HEK293 (cell line): ENCODE measurements at regions not wholly inside any gene's neighbourhood (a gene's known extent, or its start where the extent isn't known, plus 50 kb on each side); places are given as distances from the start of the nearest gene placed in this dataset.

Experiments
- MYNN ChIP-seq: fragments of 450-650 bp; formaldehyde crosslinking; IDR thresholded peaks from 2 replicates; pipeline ENCODE4 v1.5.1; 2016; ENCODE audit warnings: missing biosample characterization, missing genetic modification characterization, borderline replicate concordance
- TCF7L2 ChIP-seq: IDR thresholded peaks from 2 replicates; pipeline ENCODE4 v1.6.1; 2011; ENCODE audit warnings: low read depth, mild to moderate bottlenecking, inconsistent platforms, low read length, moderate library complexity, borderline replicate concordance
- WT1 ChIP-seq: fragments of 450-650 bp; formaldehyde crosslinking; IDR thresholded peaks from 2 replicates; pipeline ENCODE4 v1.5.1; 2016; ENCODE audit warnings: missing biosample characterization, missing genetic modification characterization
- ZNF112 ChIP-seq: fragments of 450-650 bp; formaldehyde crosslinking; IDR thresholded peaks from 2 replicates; pipeline ENCODE4 v1.5.0; 2017; ENCODE audit warnings: missing biosample characterization, missing genetic modification characterization
- ZNF274 ChIP-seq, 2 experiments: fragments of 200-500 bp in 1 of 2; fragments of 450-650 bp in 1 of 2; sonication (Bioruptor generic) in 1 of 2; formaldehyde crosslinking in 1 of 2; IDR thresholded peaks; 2 replicates each; pipeline versions ENCODE4 v1.5.1 to v1.6.1; 2014 to 2016; ENCODE audit warnings: borderline replicate concordance in 1 of 2, inconsistent platforms in 1 of 2, low read length in 1 of 2, missing biosample characterization in 1 of 2, missing genetic modification characterization in 1 of 2
- ZNF48 ChIP-seq: fragments of 450-650 bp; formaldehyde crosslinking; IDR thresholded peaks from 2 replicates; pipeline ENCODE4 v1.5.1; 2016; ENCODE audit warnings: missing biosample characterization, missing genetic modification characterization
- ZNF626 ChIP-seq: fragments of 450-650 bp; sonication (Bioruptor Pico); formaldehyde crosslinking; IDR thresholded peaks from 2 replicates; pipeline ENCODE4 v1.5.1; 2018; ENCODE audit warnings: missing biosample characterization, missing genetic modification characterization, inconsistent platforms
- ZNF785 ChIP-seq: fragments of 450-650 bp; formaldehyde crosslinking; IDR thresholded peaks from 2 replicates; pipeline ENCODE4 v1.5.1; 2016; ENCODE audit warnings: missing biosample characterization, missing genetic modification characterization
- ZSCAN16 ChIP-seq: fragments of 450-650 bp; formaldehyde crosslinking; IDR thresholded peaks from 2 replicates; pipeline ENCODE4 v1.5.1; 2016; ENCODE audit warnings: missing biosample characterization, missing genetic modification characterization
- ZSCAN30 ChIP-seq: fragments of 450-650 bp; IDR thresholded peaks from 2 replicates; pipeline ENCODE4 v1.5.1; 2018; ENCODE audit warnings: missing biosample characterization, mild to moderate bottlenecking, missing genetic modification characterization, moderate library complexity
- TF ChIP-seq, protein P1 (sequence below): fragments of 450-650 bp; formaldehyde crosslinking; IDR thresholded peaks from 2 replicates; pipeline ENCODE4 v1.5.1; 2016; ENCODE audit warnings: missing biosample characterization, missing genetic modification characterization
- TF ChIP-seq, protein P2 (sequence below): fragments of 450-650 bp; formaldehyde crosslinking; IDR thresholded peaks from 2 replicates; pipeline ENCODE4 v1.5.1; 2016; ENCODE audit warnings: missing biosample characterization, missing genetic modification characterization, low read depth
- TF ChIP-seq, protein P3 (sequence below): fragments of 450-650 bp; formaldehyde crosslinking; optimal IDR thresholded peaks from 2 replicates; pipeline ENCODE3; 2016; ENCODE audit warnings: missing biosample characterization, mild to moderate bottlenecking, missing genetic modification characterization
- TF ChIP-seq, protein P4 (sequence below): fragments of 450-650 bp; formaldehyde crosslinking; IDR thresholded peaks from 2 replicates; pipeline ENCODE4 v1.5.1; 2016; ENCODE audit warnings: missing biosample characterization, missing genetic modification characterization

DNA sequence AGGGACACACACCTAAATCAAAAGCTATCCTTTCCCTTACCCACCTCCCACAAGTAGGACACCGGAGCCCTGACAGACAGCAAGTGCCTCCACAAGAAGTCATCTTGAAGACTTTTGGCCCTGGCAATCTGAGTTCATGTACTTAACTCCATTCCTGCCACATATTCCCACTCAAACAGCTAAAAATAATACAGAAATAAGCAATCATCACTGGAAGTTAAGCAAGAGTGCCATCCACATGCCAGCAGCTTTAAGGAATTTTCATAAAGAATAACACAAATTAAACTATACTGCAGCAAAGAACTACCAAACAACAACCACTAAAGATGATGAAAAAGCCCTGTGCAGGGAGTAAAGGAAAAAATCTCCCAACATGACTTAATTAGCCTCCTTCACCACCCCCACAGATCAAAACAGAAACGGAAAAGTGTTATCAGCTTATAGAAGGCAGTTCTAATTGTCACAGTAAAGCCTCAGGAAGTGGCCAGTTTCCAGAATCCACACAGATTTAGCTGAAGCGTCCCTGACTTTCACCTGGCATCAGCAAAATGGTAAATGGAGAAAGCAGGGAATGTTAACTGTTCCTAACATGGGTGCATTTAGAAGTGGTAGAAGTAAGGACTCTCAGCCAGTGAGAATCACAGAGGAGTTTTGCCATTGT, 343.9 kb downstream of the TBC1D4 start:
- TF ChIP-seq, protein P1, sequence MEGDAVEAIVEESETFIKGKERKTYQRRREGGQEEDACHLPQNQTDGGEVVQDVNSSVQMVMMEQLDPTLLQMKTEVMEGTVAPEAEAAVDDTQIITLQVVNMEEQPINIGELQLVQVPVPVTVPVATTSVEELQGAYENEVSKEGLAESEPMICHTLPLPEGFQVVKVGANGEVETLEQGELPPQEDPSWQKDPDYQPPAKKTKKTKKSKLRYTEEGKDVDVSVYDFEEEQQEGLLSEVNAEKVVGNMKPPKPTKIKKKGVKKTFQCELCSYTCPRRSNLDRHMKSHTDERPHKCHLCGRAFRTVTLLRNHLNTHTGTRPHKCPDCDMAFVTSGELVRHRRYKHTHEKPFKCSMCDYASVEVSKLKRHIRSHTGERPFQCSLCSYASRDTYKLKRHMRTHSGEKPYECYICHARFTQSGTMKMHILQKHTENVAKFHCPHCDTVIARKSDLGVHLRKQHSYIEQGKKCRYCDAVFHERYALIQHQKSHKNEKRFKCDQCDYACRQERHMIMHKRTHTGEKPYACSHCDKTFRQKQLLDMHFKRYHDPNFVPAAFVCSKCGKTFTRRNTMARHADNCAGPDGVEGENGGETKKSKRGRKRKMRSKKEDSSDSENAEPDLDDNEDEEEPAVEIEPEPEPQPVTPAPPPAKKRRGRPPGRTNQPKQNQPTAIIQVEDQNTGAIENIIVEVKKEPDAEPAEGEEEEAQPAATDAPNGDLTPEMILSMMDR, result no peak
- TF ChIP-seq ZNF626 (tag by site-specific recombination) (no peak), MYNN (tag by site-specific recombination) (no peak), ZNF112 (tag by site-specific recombination) (no peak), ZNF274 (IDR thresholded peaks at IDR 0.05; ENCODE audit: low read length) (no peak), ZNF274 (tag by site-specific recombination; IDR thresholded peaks at IDR 0.05; ENCODE audit: borderline replicate concordance) (no peak), ZNF785 (tag by site-specific recombination) (no peak), ZSCAN16 (tag by site-specific recombination) (no peak), ZSCAN30 (tag by site-specific recombination) (no peak), ZNF48 (no peak), TCF7L2 (no peak), WT1 (tag by site-specific recombination) (no peak)
- TF ChIP-seq, protein P2, sequence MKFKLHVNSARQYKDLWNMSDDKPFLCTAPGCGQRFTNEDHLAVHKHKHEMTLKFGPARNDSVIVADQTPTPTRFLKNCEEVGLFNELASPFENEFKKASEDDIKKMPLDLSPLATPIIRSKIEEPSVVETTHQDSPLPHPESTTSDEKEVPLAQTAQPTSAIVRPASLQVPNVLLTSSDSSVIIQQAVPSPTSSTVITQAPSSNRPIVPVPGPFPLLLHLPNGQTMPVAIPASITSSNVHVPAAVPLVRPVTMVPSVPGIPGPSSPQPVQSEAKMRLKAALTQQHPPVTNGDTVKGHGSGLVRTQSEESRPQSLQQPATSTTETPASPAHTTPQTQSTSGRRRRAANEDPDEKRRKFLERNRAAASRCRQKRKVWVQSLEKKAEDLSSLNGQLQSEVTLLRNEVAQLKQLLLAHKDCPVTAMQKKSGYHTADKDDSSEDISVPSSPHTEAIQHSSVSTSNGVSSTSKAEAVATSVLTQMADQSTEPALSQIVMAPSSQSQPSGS, result no peak
- TF ChIP-seq, protein P3, sequence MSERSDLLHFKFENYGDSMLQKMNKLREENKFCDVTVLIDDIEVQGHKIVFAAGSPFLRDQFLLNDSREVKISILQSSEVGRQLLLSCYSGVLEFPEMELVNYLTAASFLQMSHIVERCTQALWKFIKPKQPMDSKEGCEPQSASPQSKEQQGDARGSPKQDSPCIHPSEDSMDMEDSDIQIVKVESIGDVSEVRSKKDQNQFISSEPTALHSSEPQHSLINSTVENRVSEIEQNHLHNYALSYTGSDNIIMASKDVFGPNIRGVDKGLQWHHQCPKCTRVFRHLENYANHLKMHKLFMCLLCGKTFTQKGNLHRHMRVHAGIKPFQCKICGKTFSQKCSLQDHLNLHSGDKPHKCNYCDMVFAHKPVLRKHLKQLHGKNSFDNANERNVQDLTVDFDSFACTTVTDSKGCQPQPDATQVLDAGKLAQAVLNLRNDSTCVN (tag by site-specific recombination), result no peak
- TF ChIP-seq, protein P4, sequence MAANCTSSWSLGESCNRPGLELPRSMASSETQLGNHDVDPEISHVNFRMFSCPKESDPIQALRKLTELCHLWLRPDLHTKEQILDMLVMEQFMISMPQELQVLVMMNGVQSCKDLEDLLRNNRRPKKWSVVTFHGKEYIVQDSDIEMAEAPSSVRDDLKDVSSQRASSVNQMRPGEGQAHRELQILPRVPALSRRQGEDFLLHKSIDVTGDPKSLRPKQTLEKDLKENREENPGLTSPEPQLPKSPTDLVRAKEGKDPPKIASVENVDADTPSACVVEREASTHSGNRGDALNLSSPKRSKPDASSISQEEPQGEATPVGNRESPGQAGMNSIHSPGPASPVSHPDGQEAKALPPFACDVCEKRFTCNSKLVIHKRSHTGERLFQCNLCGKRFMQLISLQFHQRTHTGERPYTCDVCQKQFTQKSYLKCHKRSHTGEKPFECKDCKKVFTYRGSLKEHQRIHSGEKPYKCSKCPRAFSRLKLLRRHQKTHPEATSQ, result no peak
